Kidney epithelial cell (primary cell): ENCODE measurements at regions not wholly inside any gene's neighbourhood (a gene's known extent, or its start where the extent isn't known, plus 50 kb on each side); places are given as distances from the start of the nearest gene placed in this dataset.

Source experiments
- DNase-seq: peaks from one replicate; pipeline ENCODE4 v3.0.0-alpha.2; 2010; ENCODE audit warnings: low read depth
- H3K27me3 ChIP-seq: 2 replicates; pipeline ENCODE4 v1.6.0; 2011; ENCODE audit warnings: low read length; ENCODE audit not compliant: control insufficient read depth, insufficient read depth
- H3K36me3 ChIP-seq: 2 replicates; pipeline ENCODE4 v1.5.1; 2011; ENCODE audit warnings: low read length; ENCODE audit not compliant: control insufficient read depth, insufficient read depth
- H3K4me3 ChIP-seq: 2 replicates; pipeline ENCODE4 v1.5.1; 2011; ENCODE audit warnings: low read depth, mild to moderate bottlenecking, control low read depth, low read length
- TF ChIP-seq, protein P1 (sequence below): IDR thresholded peaks from 2 replicates; pipeline ENCODE4 v1.5.1; 2011; ENCODE audit warnings: mild to moderate bottlenecking, moderate library complexity, low read length, control low read depth, inconsistent platforms; ENCODE audit not compliant: insufficient read depth, poor library complexity, severe bottlenecking

GRCh38 chr2:151182899-151183809 lies 78.5 kb downstream of the RBM43 start:
- H3K4me3 ChIP-seq, result no peak overlapping the region
- no peak for DNase-seq
- no peaks in the 10 kb centered on the region for H3K27me3 ChIP-seq
- TF ChIP-seq, protein P1, sequence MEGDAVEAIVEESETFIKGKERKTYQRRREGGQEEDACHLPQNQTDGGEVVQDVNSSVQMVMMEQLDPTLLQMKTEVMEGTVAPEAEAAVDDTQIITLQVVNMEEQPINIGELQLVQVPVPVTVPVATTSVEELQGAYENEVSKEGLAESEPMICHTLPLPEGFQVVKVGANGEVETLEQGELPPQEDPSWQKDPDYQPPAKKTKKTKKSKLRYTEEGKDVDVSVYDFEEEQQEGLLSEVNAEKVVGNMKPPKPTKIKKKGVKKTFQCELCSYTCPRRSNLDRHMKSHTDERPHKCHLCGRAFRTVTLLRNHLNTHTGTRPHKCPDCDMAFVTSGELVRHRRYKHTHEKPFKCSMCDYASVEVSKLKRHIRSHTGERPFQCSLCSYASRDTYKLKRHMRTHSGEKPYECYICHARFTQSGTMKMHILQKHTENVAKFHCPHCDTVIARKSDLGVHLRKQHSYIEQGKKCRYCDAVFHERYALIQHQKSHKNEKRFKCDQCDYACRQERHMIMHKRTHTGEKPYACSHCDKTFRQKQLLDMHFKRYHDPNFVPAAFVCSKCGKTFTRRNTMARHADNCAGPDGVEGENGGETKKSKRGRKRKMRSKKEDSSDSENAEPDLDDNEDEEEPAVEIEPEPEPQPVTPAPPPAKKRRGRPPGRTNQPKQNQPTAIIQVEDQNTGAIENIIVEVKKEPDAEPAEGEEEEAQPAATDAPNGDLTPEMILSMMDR, result no peak
- H3K36me3 ChIP-seq, result no peaks in the 10 kb centered on the region

GRCh38 chr2:151182396-151182795 lies 79.3 kb downstream of the RBM43 start:
- no peaks in the 10 kb centered on the region for H3K27me3 ChIP-seq
- DNase-seq, result no peak
- H3K36me3 ChIP-seq, result no peaks in the 10 kb centered on the region
- TF ChIP-seq, protein P1, result no peak
- no peak overlapping the region for H3K4me3 ChIP-seq

DNA sequence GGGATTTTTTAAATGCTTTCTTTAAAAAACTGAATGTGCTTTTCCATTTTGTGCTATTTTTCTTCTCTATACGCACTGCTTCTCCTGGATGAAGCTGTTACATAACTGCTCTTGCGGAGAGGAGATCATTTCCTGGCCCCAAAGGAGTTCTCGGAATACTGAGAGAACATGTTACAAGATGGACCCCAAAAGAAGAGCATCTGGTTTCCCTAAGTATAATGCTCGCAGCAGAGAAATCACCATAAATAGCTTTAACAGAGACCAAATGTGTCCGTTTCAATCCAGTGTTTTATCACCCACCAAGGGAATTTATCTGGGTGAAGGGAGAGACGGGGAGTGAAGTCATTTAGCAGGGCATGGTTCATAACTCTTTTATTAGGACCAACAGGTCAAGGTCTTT lies 80.1 kb downstream of the RBM43 start:
- DNase-seq, result no peak
- Histone ChIP-seq H3K4me3 (no peak overlapping the region), H3K36me3 (no peaks in the 10 kb centered on the region), H3K27me3 (no peaks in the 10 kb centered on the region)
- TF ChIP-seq, protein P1, result no peak

DNA sequence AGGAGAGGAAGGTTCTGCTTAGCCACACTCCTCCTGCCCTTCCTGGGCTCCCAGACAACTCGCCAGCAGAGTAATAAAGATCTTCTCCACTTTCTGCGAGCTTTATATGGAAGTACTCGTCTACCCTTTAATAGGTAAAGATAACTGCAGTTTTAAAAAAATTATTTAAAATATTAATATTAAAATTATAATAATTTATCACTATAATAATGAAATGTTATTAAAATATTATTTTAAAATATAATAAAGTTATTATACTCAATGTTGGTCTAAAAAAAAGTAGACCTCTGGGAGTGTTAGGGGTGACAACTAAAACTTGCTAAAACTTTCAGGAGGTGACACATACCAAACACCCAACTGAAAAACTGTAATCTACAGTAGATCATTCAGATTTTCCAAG lies 81.5 kb downstream of the RBM43 start:
- Histone ChIP-seq H3K36me3 (no peaks in the 10 kb centered on the region), H3K4me3 (no peak overlapping the region), H3K27me3 (no peaks in the 10 kb centered on the region)
- no peak for DNase-seq
- TF ChIP-seq, protein P1, result no peak

GRCh38 chr2:151178207-151178606 lies 83.5 kb downstream of the RBM43 start:
- Histone ChIP-seq H3K27me3 (no peaks in the 10 kb centered on the region), H3K4me3 (no peak overlapping the region), H3K36me3 (no peaks in the 10 kb centered on the region)
- TF ChIP-seq, protein P1, result no peak
- DNase-seq, result no peak

- H3K36me3 ChIP-seq, result no peaks in the 10 kb centered on the region
- TF ChIP-seq, protein P1, result no peak
- H3K27me3 ChIP-seq, result no peaks in the 10 kb centered on the region
- no peak overlapping the region for H3K4me3 ChIP-seq
- DNase-seq, result no peak
Observed at GRCh38 chr2:151177756-151178155, 83.9 kb downstream of the RBM43 start.
